K562 (cell line): ENCODE measurements at regions not wholly inside any gene's neighbourhood (a gene's known extent, or its start where the extent isn't known, plus 50 kb on each side); places are given as distances from the start of the nearest gene placed in this dataset.
"Not testable (repeated sequence)": the region's sequence is repeated elsewhere in the genome, so short reads cannot be mapped to it uniquely, and the experiment has no call there.

ENCODE experiments used
- CEBPB ChIP-seq: fragments of 450-650 bp; IDR thresholded peaks from 2 replicates; pipeline ENCODE4 v1.6.1; 2016; ENCODE audit warnings: missing genetic modification characterization, missing compliant biosample characterization
- ELF4 ChIP-seq: fragments of 450-650 bp; formaldehyde crosslinking; IDR thresholded peaks from 2 replicates; pipeline ENCODE4 v1.4.0; 2022; ENCODE audit warnings: missing genetic modification characterization
- GTF3C2 ChIP-seq: IDR thresholded peaks from 3 replicates; pipeline ENCODE4 v1.6.1; 2011; ENCODE audit warnings: borderline replicate concordance, mild to moderate bottlenecking, moderate library complexity; ENCODE audit not compliant: insufficient read length; ENCODE audit errors: extremely low read depth
- MXI1 ChIP-seq: IDR thresholded peaks from 2 replicates; pipeline ENCODE4 v1.6.1; 2011; ENCODE audit warnings: low read depth, mild to moderate bottlenecking, improper control_type of control experiment, low read length
- NFIX ChIP-seq: fragments of 250-450 bp; sonication (Bioruptor Pico); IDR thresholded peaks from 2 replicates; pipeline ENCODE4 v1.4.0; 2020; ENCODE audit warnings: low read depth, mild to moderate bottlenecking, moderate library complexity
- NFYB ChIP-seq: IDR thresholded peaks from 2 replicates; pipeline ENCODE4 v1.6.1; 2011; ENCODE audit warnings: mild to moderate bottlenecking, moderate library complexity; ENCODE audit not compliant: insufficient read length; ENCODE audit errors: extremely low read depth
- POLR2A ChIP-seq: fragments of 450-650 bp; conservative IDR thresholded peaks from 2 replicates; pipeline ENCODE4 v1.6.1; 2016
- YBX1 ChIP-seq: fragments of 450-650 bp; IDR thresholded peaks from 2 replicates; pipeline ENCODE4 v1.7.1; 2016; ENCODE audit warnings: mild to moderate bottlenecking
- ZBTB12 ChIP-seq: fragments of 250-450 bp; sonication (Bioruptor Pico); IDR thresholded peaks from 2 replicates; pipeline ENCODE4 v1.4.0; 2020
- ZNF274 ChIP-seq: IDR thresholded peaks from 2 replicates; pipeline ENCODE4 v1.6.1; 2011; ENCODE audit warnings: low read depth, mild to moderate bottlenecking, low read length, moderate library complexity, borderline replicate concordance
- ZNF609 ChIP-seq: sonication (generic); formaldehyde crosslinking; IDR thresholded peaks from 2 replicates; pipeline ENCODE4 v1.8.1; 2023; ENCODE audit warnings: missing genetic modification reagents, mild to moderate bottlenecking, borderline replicate concordance
- TF ChIP-seq, protein P1 (sequence below), 3 experiments: IDR thresholded peaks in 2 of 3; conservative IDR thresholded peaks in 1 of 3; 2 replicates each; pipeline ENCODE4 v1.5.1; 2011 to 2012; ENCODE audit warnings: low read length in 3 of 3, mild to moderate bottlenecking in 3 of 3, control low read depth in 2 of 3, improper control_type of control experiment in 1 of 3, inconsistent platforms in 1 of 3, low read depth in 1 of 3, mixed read lengths in 1 of 3, moderate library complexity in 1 of 3; ENCODE audit not compliant: insufficient read depth in 2 of 3

- TF ChIP-seq POLR2A; GTF3C2; NFYB; ZNF274; YBX1; ZBTB12; NFIX (CRISPR knock-in tag); CEBPB; ZNF609; MXI1; ELF4: not testable (repeated sequence)
- TF ChIP-seq, protein P1, sequence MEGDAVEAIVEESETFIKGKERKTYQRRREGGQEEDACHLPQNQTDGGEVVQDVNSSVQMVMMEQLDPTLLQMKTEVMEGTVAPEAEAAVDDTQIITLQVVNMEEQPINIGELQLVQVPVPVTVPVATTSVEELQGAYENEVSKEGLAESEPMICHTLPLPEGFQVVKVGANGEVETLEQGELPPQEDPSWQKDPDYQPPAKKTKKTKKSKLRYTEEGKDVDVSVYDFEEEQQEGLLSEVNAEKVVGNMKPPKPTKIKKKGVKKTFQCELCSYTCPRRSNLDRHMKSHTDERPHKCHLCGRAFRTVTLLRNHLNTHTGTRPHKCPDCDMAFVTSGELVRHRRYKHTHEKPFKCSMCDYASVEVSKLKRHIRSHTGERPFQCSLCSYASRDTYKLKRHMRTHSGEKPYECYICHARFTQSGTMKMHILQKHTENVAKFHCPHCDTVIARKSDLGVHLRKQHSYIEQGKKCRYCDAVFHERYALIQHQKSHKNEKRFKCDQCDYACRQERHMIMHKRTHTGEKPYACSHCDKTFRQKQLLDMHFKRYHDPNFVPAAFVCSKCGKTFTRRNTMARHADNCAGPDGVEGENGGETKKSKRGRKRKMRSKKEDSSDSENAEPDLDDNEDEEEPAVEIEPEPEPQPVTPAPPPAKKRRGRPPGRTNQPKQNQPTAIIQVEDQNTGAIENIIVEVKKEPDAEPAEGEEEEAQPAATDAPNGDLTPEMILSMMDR (IDR thresholded peaks at IDR 0.05 in 2 of 3, conservative IDR thresholded peaks at IDR 0.05 in 1 of 3; ENCODE audit: insufficient read depth in 2 of 3, low read depth in 1 of 3, low read length in 3 of 3), result 0 out of 6 replicates have a peak, but pooled peaks of 1 of the 3 experiments have one; percentile 19
These were observed 269.9 kb downstream of the OR4F29 start for GRCh38 chr1:181247-182216.
